Nephron progenitor cell (in vitro differentiated cells): ENCODE measurements at regions not wholly inside any gene's neighbourhood (a gene's known extent, or its start where the extent isn't known, plus 50 kb on each side); places are given as distances from the start of the nearest gene placed in this dataset.

ENCODE experiments used
- DNase-seq: peaks from one replicate; pipeline ENCODE4 v3.0.0; 2021
- H3K27ac Mint-ChIP-seq: 2 replicates; pipeline ENCODE4 v1.8.0; 2021; ENCODE audit warnings: mild to moderate bottlenecking, moderate library complexity, mixed read lengths
- H3K27me3 Mint-ChIP-seq: 2 replicates; pipeline ENCODE4 v1.8.0; 2021; ENCODE audit warnings: mild to moderate bottlenecking, low read depth, mixed read lengths; ENCODE audit not compliant: poor library complexity
- H3K36me3 Mint-ChIP-seq: 2 replicates; pipeline ENCODE4 v1.8.0; 2021; ENCODE audit warnings: low read depth, mixed read lengths
- H3K4me1 Mint-ChIP-seq: 2 replicates; pipeline ENCODE4 v1.8.0; 2021; ENCODE audit warnings: mixed read lengths
- H3K4me3 Mint-ChIP-seq: 2 replicates; pipeline ENCODE4 v1.8.0; 2021; ENCODE audit warnings: mild to moderate bottlenecking, moderate library complexity, mixed read lengths
- H3K9me3 Mint-ChIP-seq: 2 replicates; pipeline ENCODE4 v1.8.0; 2021; ENCODE audit warnings: mild to moderate bottlenecking, moderate library complexity, mixed read lengths
- CTCF ChIP-seq: fragments of 200-600 bp; sonication (generic); IDR thresholded peaks from 2 replicates; pipeline ENCODE4 v1.5.0; 2021; ENCODE audit warnings: antibody characterized with exemption

GRCh38 chr10:125300937-125301336 lies 140.6 kb upstream of the CTBP2 start:
- Mint-ChIP-seq H3K36me3 (no peaks in the 10 kb centered on the region), H3K9me3 (no peaks in the 10 kb centered on the region), H3K4me1 (peaks cover 25% of the 10 kb centered on the region), H3K27me3 (peaks cover 9% of the 10 kb centered on the region), H3K27ac (peak overlapping the region; percentile 60), H3K4me3 (no peak overlapping the region)
- DNase-seq: no peak
- TF ChIP-seq CTCF: no peak

- Mint-ChIP-seq H3K9me3 (no peaks in the 10 kb centered on the region), H3K4me3 (no peak overlapping the region), H3K27ac (no peak overlapping the region), H3K4me1 (peaks cover 25% of the 10 kb centered on the region), H3K36me3 (no peaks in the 10 kb centered on the region), H3K27me3 (peaks cover 9% of the 10 kb centered on the region)
- DNase-seq: peak; percentile 47
- no peak for TF ChIP-seq CTCF
These were observed 139.1 kb upstream of the CTBP2 start for GRCh38 chr10:125299461-125299860.

- no peak overlapping the region for H3K4me3 Mint-ChIP-seq
- no peak for TF ChIP-seq CTCF
- peaks cover 25% of the 10 kb centered on the region for H3K4me1 Mint-ChIP-seq
- H3K9me3 Mint-ChIP-seq: no peaks in the 10 kb centered on the region
- H3K27ac Mint-ChIP-seq: no peak overlapping the region
- no peak for DNase-seq
- no peaks in the 10 kb centered on the region for H3K36me3 Mint-ChIP-seq
- peaks cover 12% of the 10 kb centered on the region for H3K27me3 Mint-ChIP-seq
These were observed 136.2 kb upstream of the CTBP2 start for GRCh38 chr10:125296598-125296997.

GRCh38 chr10:125294109-125294508 lies 133.7 kb upstream of the CTBP2 start:
- no peak for TF ChIP-seq CTCF
- H3K36me3 Mint-ChIP-seq: no peaks in the 10 kb centered on the region
- H3K27ac Mint-ChIP-seq: no peak overlapping the region
- H3K27me3 Mint-ChIP-seq: peaks cover 10% of the 10 kb centered on the region
- no peak overlapping the region for H3K4me3 Mint-ChIP-seq
- peaks cover 7% of the 10 kb centered on the region for H3K9me3 Mint-ChIP-seq
- DNase-seq: no peak
- peaks cover 2% of the 10 kb centered on the region for H3K4me1 Mint-ChIP-seq

- Mint-ChIP-seq H3K27me3 (peaks cover 15% of the 10 kb centered on the region), H3K27ac (no peak overlapping the region), H3K36me3 (no peaks in the 10 kb centered on the region), H3K4me3 (no peak overlapping the region), H3K9me3 (peaks cover 21% of the 10 kb centered on the region), H3K4me1 (no peaks in the 10 kb centered on the region)
- DNase-seq: no peak
- TF ChIP-seq CTCF: no peak
These were observed 131.5 kb upstream of the CTBP2 start for GRCh38 chr10:125291836-125292235.

- Mint-ChIP-seq H3K9me3 (peaks cover 21% of the 10 kb centered on the region), H3K36me3 (no peaks in the 10 kb centered on the region), H3K27ac (no peak overlapping the region), H3K4me3 (no peak overlapping the region), H3K27me3 (peaks cover 14% of the 10 kb centered on the region), H3K4me1 (peaks cover 2% of the 10 kb centered on the region)
- DNase-seq: no peak
- TF ChIP-seq CTCF: no peak
These were observed 129.1 kb upstream of the CTBP2 start for GRCh38 chr10:125289461-125289860.
